ENCODE measurements at regions not wholly inside any gene's neighbourhood (a gene's known extent, or its start where the extent isn't known, plus 50 kb on each side); places are given as distances from the start of the nearest gene placed in this dataset.

GRCh38 chr11:10625982-10626311, 57.5 kb upstream of the LYVE1 start:
- no peak overlapping the region for H3K4me3 Mint-ChIP-seq
- H3K4me1 Mint-ChIP-seq (ENCODE audit: low read depth), result peaks cover 17% of the 10 kb centered on the region
- H3K27me3 Mint-ChIP-seq (ENCODE audit: low read depth), result peaks cover 6% of the 10 kb centered on the region
- no peaks in the 10 kb centered on the region for H3K36me3 Mint-ChIP-seq (ENCODE audit: low read depth)
- H3K9me3 Mint-ChIP-seq, result no peaks in the 10 kb centered on the region
- no peak overlapping the region for H3K27ac Mint-ChIP-seq

DNA sequence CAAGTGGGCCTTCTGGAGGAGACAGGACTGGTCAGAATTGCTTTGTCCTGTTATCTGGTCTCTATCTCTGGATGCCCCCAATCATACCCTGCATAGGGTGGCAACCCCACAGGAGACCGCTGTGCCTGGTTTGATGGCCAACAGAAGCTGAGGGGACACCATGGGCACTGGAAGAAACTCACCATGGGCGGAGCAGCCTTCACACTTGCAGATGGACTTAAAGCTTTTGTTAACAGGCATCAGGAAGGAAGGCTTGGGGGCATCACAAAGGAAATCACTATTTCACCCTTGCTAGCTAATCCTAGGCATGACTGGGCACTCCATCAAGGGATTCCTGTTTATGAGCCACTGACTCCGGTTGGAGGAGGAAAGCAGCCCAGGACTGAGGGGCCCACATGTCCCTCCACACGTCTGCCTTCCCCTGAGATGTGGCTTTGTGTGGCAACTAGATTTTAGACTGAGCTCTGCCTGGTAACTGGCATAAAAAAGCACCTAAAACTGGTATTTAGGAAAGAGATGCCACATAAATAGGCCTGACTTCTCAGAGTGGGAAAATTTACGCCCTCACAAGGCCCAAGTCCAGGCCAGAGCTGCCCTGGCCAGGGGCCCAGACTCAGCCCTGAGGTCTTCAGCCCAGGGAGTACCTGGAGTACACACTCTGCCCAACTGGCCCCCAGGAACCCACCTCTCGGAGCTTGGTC, 57.0 kb upstream of the LYVE1 start:
- Mint-ChIP-seq H3K27me3 (ENCODE audit: low read depth) (peaks cover 4% of the 10 kb centered on the region), H3K27ac (no peak overlapping the region), H3K36me3 (ENCODE audit: low read depth) (no peaks in the 10 kb centered on the region), H3K4me1 (ENCODE audit: low read depth) (peaks cover 17% of the 10 kb centered on the region), H3K9me3 (no peaks in the 10 kb centered on the region), H3K4me3 (no peak overlapping the region)

DNA sequence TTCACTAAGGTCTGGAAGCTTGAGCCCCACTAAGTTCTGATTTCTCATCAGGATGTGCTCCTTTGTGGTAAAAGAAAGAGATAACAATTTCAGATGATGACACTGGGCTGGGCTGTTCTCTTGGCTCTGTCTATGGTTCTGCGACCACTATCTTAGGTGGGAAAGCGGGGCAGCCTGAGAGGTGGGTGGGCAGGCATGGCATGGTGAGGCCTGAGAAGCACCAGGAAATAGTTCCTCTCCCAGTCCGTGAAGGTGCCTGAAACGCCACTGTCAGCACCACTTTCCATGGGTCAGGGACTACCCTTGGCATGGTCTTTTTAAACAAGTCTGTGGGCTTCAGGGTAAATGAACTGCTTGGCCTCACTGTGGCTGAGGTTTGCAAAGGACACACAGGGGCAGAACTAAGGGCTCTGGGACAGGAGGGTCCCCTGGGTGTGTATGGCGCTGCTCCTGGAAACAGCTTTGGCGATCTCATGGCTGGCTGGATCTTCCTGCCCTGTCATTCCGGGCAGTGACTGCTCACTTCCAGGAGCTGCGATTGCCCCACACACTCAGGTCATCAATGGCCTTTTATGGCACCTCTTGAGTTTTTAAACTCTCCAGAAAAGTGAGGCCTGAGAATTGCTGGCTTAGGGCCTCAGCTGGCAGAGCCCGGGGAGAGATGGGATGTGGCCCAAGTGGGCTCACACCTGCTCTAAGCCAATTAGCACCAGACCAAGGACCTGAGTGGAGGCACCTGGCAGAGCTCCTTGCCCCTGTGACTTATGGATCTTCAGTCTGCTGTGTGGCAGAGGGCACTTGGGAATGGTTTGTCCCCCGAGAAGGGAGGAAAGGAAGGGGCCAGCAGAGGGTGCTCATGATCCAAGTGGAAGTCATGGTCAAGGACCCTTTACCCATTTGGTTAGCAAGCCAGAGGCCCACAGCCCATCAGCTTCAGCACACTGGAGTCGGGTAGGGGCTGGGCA, 55.6 kb upstream of the LYVE1 start:
- no peaks in the 10 kb centered on the region for H3K9me3 Mint-ChIP-seq
- peaks cover 17% of the 10 kb centered on the region for H3K4me1 Mint-ChIP-seq (ENCODE audit: low read depth)
- H3K27ac Mint-ChIP-seq, result peak overlapping the region; percentile 88
- H3K4me3 Mint-ChIP-seq, result no peak overlapping the region
- no peaks in the 10 kb centered on the region for H3K27me3 Mint-ChIP-seq (ENCODE audit: low read depth)
- no peaks in the 10 kb centered on the region for H3K36me3 Mint-ChIP-seq (ENCODE audit: low read depth)

GRCh38 chr11:10622957-10623791, 54.7 kb upstream of the LYVE1 start:
- Mint-ChIP-seq H3K9me3 (no peaks in the 10 kb centered on the region), H3K27ac (peak overlapping the region; percentile 88), H3K4me3 (no peak overlapping the region), H3K27me3 (ENCODE audit: low read depth) (no peaks in the 10 kb centered on the region), H3K4me1 (ENCODE audit: low read depth) (peaks cover 12% of the 10 kb centered on the region), H3K36me3 (ENCODE audit: low read depth) (no peaks in the 10 kb centered on the region)

DNA sequence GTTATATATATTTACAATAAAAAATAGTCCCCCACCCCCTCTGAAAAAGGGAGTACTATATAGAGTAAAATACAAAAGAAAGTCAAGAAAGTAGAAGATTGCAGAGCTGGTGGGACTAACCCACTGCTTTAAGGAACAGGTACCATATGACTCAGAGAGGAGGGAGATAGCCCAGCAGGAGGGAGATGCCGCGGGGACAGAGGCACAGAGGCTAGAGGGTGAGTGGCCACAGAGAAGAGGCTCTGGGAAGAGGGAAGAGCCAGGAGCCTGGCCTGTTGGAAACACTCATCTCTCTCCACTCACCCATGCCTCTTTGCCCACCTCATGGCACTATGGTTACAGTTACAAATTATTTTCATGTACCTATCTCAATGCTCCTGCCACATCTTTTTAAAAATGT, 53.6 kb upstream of the LYVE1 start:
- H3K4me1 Mint-ChIP-seq (ENCODE audit: low read depth), result peaks cover 12% of the 10 kb centered on the region
- no peak overlapping the region for H3K4me3 Mint-ChIP-seq
- no peaks in the 10 kb centered on the region for H3K9me3 Mint-ChIP-seq
- no peaks in the 10 kb centered on the region for H3K36me3 Mint-ChIP-seq (ENCODE audit: low read depth)
- H3K27ac Mint-ChIP-seq, result no peak overlapping the region
- H3K27me3 Mint-ChIP-seq (ENCODE audit: low read depth), result peaks cover 7% of the 10 kb centered on the region

- peaks cover 10% of the 10 kb centered on the region for H3K27me3 Mint-ChIP-seq (ENCODE audit: low read depth)
- H3K36me3 Mint-ChIP-seq (ENCODE audit: low read depth), result no peaks in the 10 kb centered on the region
- H3K4me3 Mint-ChIP-seq, result no peak overlapping the region
- no peaks in the 10 kb centered on the region for H3K9me3 Mint-ChIP-seq
- peaks cover 12% of the 10 kb centered on the region for H3K4me1 Mint-ChIP-seq (ENCODE audit: low read depth)
- H3K27ac Mint-ChIP-seq, result no peak overlapping the region
Observed at GRCh38 chr11:10619131-10619680, 50.7 kb upstream of the LYVE1 start.

GRCh38 chr11:10618490-10618889, 50.0 kb upstream of the LYVE1 start:
- H3K27ac Mint-ChIP-seq, result no peak overlapping the region
- H3K36me3 Mint-ChIP-seq (ENCODE audit: low read depth), result no peaks in the 10 kb centered on the region
- peaks cover 17% of the 10 kb centered on the region for H3K27me3 Mint-ChIP-seq (ENCODE audit: low read depth)
- H3K4me1 Mint-ChIP-seq (ENCODE audit: low read depth), result peaks cover 7% of the 10 kb centered on the region
- no peaks in the 10 kb centered on the region for H3K9me3 Mint-ChIP-seq
- H3K4me3 Mint-ChIP-seq, result no peak overlapping the region
